BLaER1 (cell line): ENCODE measurements at regions not wholly inside any gene's neighbourhood (a gene's known extent, or its start where the extent isn't known, plus 50 kb on each side); places are given as distances from the start of the nearest gene placed in this dataset.
"Not testable (repeated sequence)": the region's sequence is repeated elsewhere in the genome, so short reads cannot be mapped to it uniquely, and the experiment has no call there.

ENCODE experiments used
- H3K27ac ChIP-seq: shearing (Covaris generic); formaldehyde crosslinking; 2 replicates; pipeline ENCODE4 v1.8.1; 2022
- H3K27me3 ChIP-seq: shearing (Covaris generic); formaldehyde crosslinking; 2 replicates; pipeline ENCODE4 v1.8.1; 2022
- H3K36me3 ChIP-seq: shearing (Covaris generic); formaldehyde crosslinking; 2 replicates; pipeline ENCODE4 v1.8.1; 2022
- H3K4me1 ChIP-seq: shearing (Covaris generic); formaldehyde crosslinking; 2 replicates; pipeline ENCODE4 v1.8.1; 2022
- H3K4me2 ChIP-seq: shearing (Covaris generic); formaldehyde crosslinking; 2 replicates; pipeline ENCODE4 v1.8.1; 2022
- H3K4me3 ChIP-seq: shearing (Covaris generic); formaldehyde crosslinking; 2 replicates; pipeline ENCODE4 v1.8.1; 2022
- H3K9ac ChIP-seq: shearing (Covaris generic); formaldehyde crosslinking; 2 replicates; pipeline ENCODE4 v1.8.1; 2022
- H3K9me3 ChIP-seq: shearing (Covaris generic); formaldehyde crosslinking; 2 replicates; pipeline ENCODE4 v1.8.1; 2022
- H4K20me1 ChIP-seq: shearing (Covaris generic); formaldehyde crosslinking; 2 replicates; pipeline ENCODE4 v1.8.1; 2022
- Cebpa-rat ChIP-seq: shearing (Covaris generic); IDR thresholded peaks from 2 replicates; pipeline ENCODE4 v1.8.1; 2022

DNA sequence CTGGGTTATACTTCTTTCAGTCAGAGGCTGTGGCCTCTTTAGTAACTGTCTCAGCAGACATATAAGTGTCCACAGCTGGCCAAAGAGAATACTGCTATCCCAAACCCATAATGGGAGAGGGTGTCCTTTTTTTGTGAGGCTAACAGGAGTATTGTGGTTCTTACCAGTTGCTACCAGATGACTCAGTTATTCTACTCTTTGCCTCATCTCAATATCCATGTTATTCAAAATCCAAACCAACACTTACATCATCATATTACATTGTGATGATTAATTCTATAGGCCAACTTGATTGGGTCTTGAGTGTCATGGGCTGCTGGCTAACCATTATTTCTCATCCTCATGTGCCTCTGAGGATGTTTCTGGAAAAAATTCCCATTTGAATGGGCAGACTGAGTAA, 120.9 kb downstream of the TMEM168 start:
- H3K4me2 ChIP-seq: no peak overlapping the region
- no peak overlapping the region for H3K9ac ChIP-seq
- H3K4me1 ChIP-seq: no peaks in the 10 kb centered on the region
- no peaks in the 10 kb centered on the region for H4K20me1 ChIP-seq
- H3K27me3 ChIP-seq: no peaks in the 10 kb centered on the region
- H3K4me3 ChIP-seq: no peak overlapping the region
- no peak overlapping the region for H3K27ac ChIP-seq
- no peaks in the 10 kb centered on the region for H3K9me3 ChIP-seq
- no peak for TF ChIP-seq Cebpa-rat
- no peaks in the 10 kb centered on the region for H3K36me3 ChIP-seq

DNA sequence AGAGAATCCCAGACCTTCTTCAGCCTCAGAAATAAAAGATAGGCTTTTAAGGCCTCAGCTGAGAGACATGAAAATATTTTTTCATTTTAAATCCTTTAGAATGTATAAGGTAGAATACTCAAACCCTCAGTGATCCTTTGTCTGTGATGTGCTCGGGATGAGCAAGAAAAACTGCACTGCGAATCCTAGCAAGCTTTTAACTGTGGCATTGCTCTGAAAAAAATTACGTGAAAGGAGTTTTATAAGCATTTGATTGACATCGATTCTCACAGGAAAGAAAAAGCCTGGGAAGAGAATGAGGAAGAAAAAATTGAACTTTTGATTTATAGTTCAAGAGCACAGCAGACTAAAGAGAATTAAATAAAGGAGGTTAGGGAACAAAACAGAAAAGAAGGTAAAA, 120.0 kb downstream of the TMEM168 start:
- Histone ChIP-seq H3K4me3 (no peak overlapping the region), H3K36me3 (no peaks in the 10 kb centered on the region), H3K9me3 (no peaks in the 10 kb centered on the region), H3K27me3 (no peaks in the 10 kb centered on the region), H3K4me2 (no peak overlapping the region), H3K27ac (no peak overlapping the region), H3K9ac (no peak overlapping the region), H4K20me1 (no peaks in the 10 kb centered on the region), H3K4me1 (no peaks in the 10 kb centered on the region)
- no peak for TF ChIP-seq Cebpa-rat

DNA sequence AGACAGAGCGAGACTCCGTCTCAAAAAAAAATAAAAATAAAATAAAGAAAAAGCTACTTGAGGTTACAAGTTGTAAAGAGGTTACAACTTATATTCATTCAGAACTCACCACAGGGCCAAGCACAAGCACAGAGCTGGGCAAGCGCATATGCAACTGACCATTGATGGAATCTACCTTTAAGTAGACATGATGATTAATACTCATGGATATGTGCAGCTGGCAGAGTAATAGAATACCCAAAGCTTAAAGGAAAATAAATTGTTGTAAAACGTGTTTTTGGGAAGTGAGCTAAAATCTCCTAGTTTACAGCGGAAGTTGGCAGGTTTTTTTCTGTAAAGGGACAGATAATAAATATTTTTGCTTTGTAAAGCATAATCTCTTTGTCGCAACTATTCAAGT, 111.6 kb downstream of the TMEM168 start:
- Histone ChIP-seq H3K27ac (no peak overlapping the region), H3K9me3 (no peaks in the 10 kb centered on the region), H3K9ac (no peak overlapping the region), H3K4me2 (no peak overlapping the region), H3K36me3 (no peaks in the 10 kb centered on the region), H4K20me1 (no peaks in the 10 kb centered on the region), H3K27me3 (no peaks in the 10 kb centered on the region), H3K4me1 (no peaks in the 10 kb centered on the region), H3K4me3 (no peak overlapping the region)
- no peak for TF ChIP-seq Cebpa-rat

DNA sequence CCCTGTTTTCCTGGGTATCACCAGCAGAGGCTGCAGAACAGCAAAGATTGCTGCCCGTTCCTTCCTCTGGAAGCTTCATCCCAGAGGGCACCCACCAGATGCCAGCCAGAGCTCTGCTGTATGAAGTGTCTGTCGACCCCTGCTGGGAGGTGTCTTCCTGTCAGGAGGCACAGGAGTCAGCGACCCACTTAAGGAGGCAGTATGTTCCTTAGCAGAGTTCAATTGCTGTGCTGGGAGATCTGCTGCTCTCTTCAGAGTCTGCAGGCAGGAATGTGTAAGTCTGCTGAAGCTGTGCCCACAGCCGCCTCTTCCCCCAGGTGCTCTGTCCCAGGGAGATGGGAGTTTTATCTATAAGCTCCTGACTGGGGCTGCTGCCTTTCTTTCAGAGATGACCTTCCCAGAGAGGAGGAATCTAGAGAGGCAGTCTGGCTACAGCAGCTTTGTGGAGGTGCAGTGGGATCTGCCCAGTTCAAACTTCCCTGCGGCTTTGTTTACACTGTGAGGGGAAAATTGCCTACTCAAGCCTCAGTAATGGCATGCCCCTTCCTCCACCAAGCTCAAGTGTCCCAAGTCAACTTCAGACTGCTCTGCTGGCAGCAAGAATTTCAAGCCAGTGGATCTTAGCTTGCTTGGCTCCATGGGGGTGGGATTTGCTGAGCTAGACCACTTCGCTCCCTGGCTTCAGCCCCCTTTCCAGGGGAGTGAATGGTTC, 100.6 kb downstream of the TMEM168 start:
- not testable (repeated sequence) for H4K20me1 ChIP-seq, H3K27ac ChIP-seq, H3K27me3 ChIP-seq, H3K4me3 ChIP-seq, H3K4me2 ChIP-seq, H3K4me1 ChIP-seq, H3K9me3 ChIP-seq, H3K9ac ChIP-seq, H3K36me3 ChIP-seq

DNA sequence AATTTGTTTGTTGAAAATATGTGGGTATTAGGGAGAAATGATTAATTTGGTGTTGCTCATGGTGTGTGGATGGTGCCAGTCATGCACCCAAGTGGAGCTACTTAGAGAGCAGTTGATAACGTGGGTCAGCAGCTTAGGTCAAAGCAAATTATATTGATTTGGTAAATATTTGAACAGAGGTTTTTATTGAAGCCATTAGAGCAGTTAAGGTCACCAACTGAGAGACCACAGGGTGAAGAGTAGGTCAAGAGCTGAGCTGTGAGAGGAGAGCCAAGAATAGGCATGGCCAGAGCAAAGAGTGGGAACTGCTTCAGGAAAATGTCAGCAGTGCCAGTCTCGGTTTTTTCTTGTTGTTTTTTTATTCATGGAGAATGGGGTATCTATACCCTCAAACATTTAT, 97.9 kb downstream of the TMEM168 start:
- H3K36me3 ChIP-seq: no peaks in the 10 kb centered on the region
- no peaks in the 10 kb centered on the region for H4K20me1 ChIP-seq
- H3K4me2 ChIP-seq: no peak overlapping the region
- no peaks in the 10 kb centered on the region for H3K27me3 ChIP-seq
- peaks cover 4% of the 10 kb centered on the region for H3K9me3 ChIP-seq
- no peak overlapping the region for H3K4me3 ChIP-seq
- H3K9ac ChIP-seq: no peak overlapping the region
- H3K27ac ChIP-seq: no peak overlapping the region
- TF ChIP-seq Cebpa-rat: no peak
- no peaks in the 10 kb centered on the region for H3K4me1 ChIP-seq

DNA sequence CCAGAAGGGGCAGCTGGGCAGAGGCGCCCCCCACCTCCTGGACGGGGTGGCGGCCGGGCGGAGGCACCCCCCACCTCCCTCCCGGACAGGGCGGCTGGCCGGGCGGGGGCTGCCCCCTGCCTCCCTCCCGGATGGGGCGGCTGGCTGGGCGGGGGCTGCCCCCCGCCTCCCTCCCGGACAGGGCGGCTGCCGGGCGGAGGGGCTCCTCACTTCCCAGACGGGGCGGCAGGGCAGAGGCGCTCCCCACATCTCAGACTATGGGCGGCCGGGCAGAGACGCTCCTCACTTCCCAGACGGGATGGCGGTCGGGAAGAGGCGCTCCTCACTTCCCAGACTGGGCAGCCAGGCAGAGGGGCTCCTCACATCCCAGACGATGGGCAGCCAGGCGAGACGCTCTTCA, 93.0 kb downstream of the TMEM168 start:
- H3K4me1 ChIP-seq, H3K27me3 ChIP-seq, H3K9me3 ChIP-seq, H3K27ac ChIP-seq, H3K36me3 ChIP-seq, H3K9ac ChIP-seq, H3K4me2 ChIP-seq, H4K20me1 ChIP-seq, H3K4me3 ChIP-seq: not testable (repeated sequence)

DNA sequence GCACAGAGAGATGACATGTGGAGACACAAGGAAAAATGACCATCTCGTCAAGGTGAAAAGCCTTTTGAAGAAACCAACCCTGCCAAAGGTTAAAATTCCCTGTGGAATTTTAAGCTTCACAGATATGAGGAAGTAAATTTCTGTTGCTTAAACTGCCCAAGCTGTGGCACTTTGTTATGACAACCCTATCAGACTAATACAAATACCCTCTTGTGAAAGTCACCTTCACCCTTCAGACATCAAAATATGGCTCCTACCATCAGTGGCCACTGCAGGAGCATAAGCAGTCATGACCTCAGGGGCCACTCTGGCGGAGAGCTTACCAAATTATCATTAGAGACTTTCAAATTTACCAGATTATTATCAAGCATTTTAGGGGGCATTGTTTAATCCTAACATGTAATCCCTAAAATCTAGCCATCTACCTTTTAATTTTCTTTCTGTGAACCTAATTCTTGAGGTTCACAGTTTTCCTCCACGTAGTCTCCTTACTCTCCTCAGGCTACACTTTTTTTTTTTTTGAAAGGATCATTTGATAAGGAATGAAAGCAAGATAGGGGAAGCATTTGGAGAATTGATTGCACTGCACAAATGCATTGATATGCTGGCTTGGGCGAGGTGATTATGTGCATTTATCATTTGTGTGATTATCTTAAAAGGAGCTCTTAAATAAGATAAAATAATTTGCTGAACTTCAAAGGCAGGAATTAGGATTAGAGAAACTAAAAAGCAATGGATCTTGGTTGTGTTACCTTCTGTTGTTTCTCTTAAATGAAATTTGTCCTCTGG, 90.3 kb downstream of the TMEM168 start:
- peaks cover 9% of the 10 kb centered on the region for H3K9me3 ChIP-seq
- no peak overlapping the region for H3K4me3 ChIP-seq
- H3K36me3 ChIP-seq: no peaks in the 10 kb centered on the region
- H3K4me2 ChIP-seq: no peak overlapping the region
- TF ChIP-seq Cebpa-rat: no peak
- H3K27ac ChIP-seq: no peak overlapping the region
- H4K20me1 ChIP-seq: no peaks in the 10 kb centered on the region
- H3K9ac ChIP-seq: no peak overlapping the region
- H3K4me1 ChIP-seq: peaks cover 10% of the 10 kb centered on the region
- H3K27me3 ChIP-seq: no peaks in the 10 kb centered on the region

DNA sequence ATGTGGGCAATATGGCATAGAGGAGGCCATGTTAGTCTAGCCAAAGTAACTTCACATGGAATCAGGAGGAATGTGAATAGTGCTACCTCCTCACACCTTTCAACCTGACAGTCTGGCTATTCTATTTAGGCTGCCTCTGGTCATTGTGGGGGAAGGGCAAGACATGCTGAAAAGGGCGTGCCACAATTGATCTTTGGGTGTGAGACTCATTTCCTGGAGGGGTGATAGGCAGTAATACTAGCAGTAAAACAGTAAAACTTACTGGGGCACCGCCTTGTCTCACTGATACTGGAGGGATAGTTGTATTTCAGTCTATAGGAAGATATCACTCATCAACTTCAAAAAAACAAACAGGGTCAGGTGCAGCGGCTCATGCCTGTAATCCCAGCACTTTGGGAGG, 88.7 kb downstream of the TMEM168 start:
- H3K9ac ChIP-seq: no peak overlapping the region
- peaks cover 9% of the 10 kb centered on the region for H3K9me3 ChIP-seq
- peak overlapping the region; percentile 28; the same call in 1 of the 2 replicates for H3K27ac ChIP-seq
- H4K20me1 ChIP-seq: no peaks in the 10 kb centered on the region
- no peaks in the 10 kb centered on the region for H3K36me3 ChIP-seq
- peaks cover 10% of the 10 kb centered on the region for H3K4me1 ChIP-seq
- H3K4me2 ChIP-seq: peak overlapping the region; percentile 51
- H3K27me3 ChIP-seq: no peaks in the 10 kb centered on the region
- no peak overlapping the region for H3K4me3 ChIP-seq
- no peak for TF ChIP-seq Cebpa-rat

DNA sequence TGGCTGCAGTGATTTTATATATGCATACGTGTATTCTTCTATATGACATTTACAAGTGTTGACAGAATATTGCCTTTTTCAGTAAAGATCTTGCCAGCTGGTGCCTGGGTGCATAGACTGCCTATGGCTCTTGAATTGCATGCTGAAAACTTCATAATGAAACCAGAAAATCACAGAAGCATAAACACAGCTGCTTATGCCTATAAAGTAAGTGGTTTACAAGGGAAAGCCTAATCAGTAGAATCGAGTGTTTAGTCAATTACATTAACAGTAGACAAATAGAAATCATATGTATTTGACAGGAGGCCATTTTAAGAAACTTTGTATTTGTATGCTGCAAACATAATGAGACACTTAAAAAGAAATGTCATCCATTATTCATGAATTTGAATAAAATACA, 82.5 kb downstream of the TMEM168 start:
- no peak for TF ChIP-seq Cebpa-rat
- H4K20me1 ChIP-seq: no peaks in the 10 kb centered on the region
- no peaks in the 10 kb centered on the region for H3K36me3 ChIP-seq
- no peaks in the 10 kb centered on the region for H3K9me3 ChIP-seq
- H3K4me1 ChIP-seq: 0 out of 2 replicates have a peak, but pooled peaks cover 5% of the 10 kb centered on the region
- H3K4me3 ChIP-seq: no peak overlapping the region
- H3K4me2 ChIP-seq: no peak overlapping the region
- H3K27ac ChIP-seq: no peak overlapping the region
- H3K9ac ChIP-seq: no peak overlapping the region
- no peaks in the 10 kb centered on the region for H3K27me3 ChIP-seq

DNA sequence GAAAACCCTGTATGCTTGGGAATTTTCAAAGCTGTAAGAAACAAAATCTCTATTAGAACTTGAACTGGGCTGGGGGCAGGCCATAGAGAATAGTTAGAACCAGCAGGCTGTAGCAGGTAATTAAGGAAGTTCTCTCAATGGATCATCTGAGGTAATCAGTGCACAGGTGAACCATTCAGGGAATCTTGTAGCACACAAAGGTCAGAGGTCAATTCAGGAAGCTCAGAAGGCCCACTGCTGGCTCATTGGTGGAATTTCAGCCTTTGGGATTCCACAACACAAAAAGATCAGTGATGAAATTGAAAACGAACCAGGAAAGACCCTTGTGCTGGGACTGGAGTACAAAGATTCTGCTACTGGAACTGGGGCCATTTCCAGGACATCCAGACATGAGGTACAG, 82.0 kb downstream of the TMEM168 start:
- no peaks in the 10 kb centered on the region for H3K9me3 ChIP-seq
- no peak overlapping the region for H3K4me3 ChIP-seq
- H3K4me1 ChIP-seq: 0 out of 2 replicates have a peak, but pooled peaks cover 5% of the 10 kb centered on the region
- H3K36me3 ChIP-seq: no peaks in the 10 kb centered on the region
- no peaks in the 10 kb centered on the region for H3K27me3 ChIP-seq
- no peak overlapping the region for H3K4me2 ChIP-seq
- no peak overlapping the region for H3K9ac ChIP-seq
- H4K20me1 ChIP-seq: no peaks in the 10 kb centered on the region
- no peak overlapping the region for H3K27ac ChIP-seq
- no peak for TF ChIP-seq Cebpa-rat
